CD14-positive monocyte (primary cell): ENCODE measurements at regions not wholly inside any gene's neighbourhood (a gene's known extent, or its start where the extent isn't known, plus 50 kb on each side); places are given as distances from the start of the nearest gene placed in this dataset.

Experiments
- DNase-seq, 3 donors: peaks; one replicate each; pipeline ENCODE4 v3.0.0-alpha.2; 2011 to 2022
- H2AFZ ChIP-seq: 2 replicates; pipeline ENCODE4 v1.6.0; 2012; ENCODE audit warnings: mild to moderate bottlenecking, low read depth, low read length, inconsistent platforms; ENCODE audit not compliant: insufficient read depth, poor library complexity, severe bottlenecking
- H3K27ac ChIP-seq, 2 donors: 1 replicate in 1 of 2; 2 replicates in 1 of 2; pipeline ENCODE4 v1.5.1; 2012 to 2013; ENCODE audit warnings: low read length in 2 of 2, control low read depth in 1 of 2, inconsistent platforms in 1 of 2, low read depth in 1 of 2, mild to moderate bottlenecking in 1 of 2
- H3K27me3 ChIP-seq, 2 donors: one replicate each; pipeline versions ENCODE4 v1.6.0 to v1.6.1; 2011 to 2013; ENCODE audit warnings: low read length in 2 of 2; ENCODE audit not compliant: control insufficient read depth in 2 of 2, insufficient read depth in 2 of 2
- H3K36me3 ChIP-seq, 2 donors: replicated peaks in 1 of 2; 1 replicate in 1 of 2; 2 replicates in 1 of 2; pipeline versions ENCODE4 v1.5.1 to v1.6.1; 2012 to 2013; ENCODE audit warnings: low read length in 2 of 2, control low read depth in 1 of 2, inconsistent platforms in 1 of 2, mild to moderate bottlenecking in 1 of 2; ENCODE audit not compliant: insufficient read depth in 2 of 2, control insufficient read depth in 1 of 2
- H3K4me1 ChIP-seq, 2 donors: 1 replicate in 1 of 2; 2 replicates in 1 of 2; pipeline versions ENCODE4 v1.5.1 to v1.6.1; 2012 to 2013; ENCODE audit warnings: low read length in 2 of 2, control low read depth in 1 of 2, inconsistent platforms in 1 of 2, mild to moderate bottlenecking in 1 of 2, moderate library complexity in 1 of 2; ENCODE audit not compliant: insufficient read depth in 2 of 2, control insufficient read depth in 1 of 2
- H3K4me2 ChIP-seq: replicated peaks from 2 replicates; pipeline ENCODE3; 2012; ENCODE audit warnings: low read length, moderate library complexity, mild to moderate bottlenecking; ENCODE audit not compliant: poor library complexity, severe bottlenecking; ENCODE audit errors: extremely low read depth
- H3K4me3 ChIP-seq, 3 experiments: fragments of 200-600 bp in 1 of 3; sonication (generic) in 1 of 3; replicated peaks in 1 of 3; 1 replicate in 2 of 3; 2 replicates in 1 of 3; pipeline ENCODE4 v1.5.1; 2011 to 2013; ENCODE audit warnings: low read length in 3 of 3, mild to moderate bottlenecking in 3 of 3, control low read depth in 2 of 3, low read depth in 2 of 3, inconsistent platforms in 1 of 3, moderate library complexity in 1 of 3
- H3K79me2 ChIP-seq: 2 replicates; pipeline ENCODE4 v1.6.0; 2012; ENCODE audit warnings: mild to moderate bottlenecking, control low read depth, inconsistent platforms, low read length, moderate library complexity; ENCODE audit not compliant: insufficient read depth
- H3K9ac ChIP-seq: 2 replicates; pipeline ENCODE4 v1.6.0; 2017; ENCODE audit warnings: low read length, mild to moderate bottlenecking; ENCODE audit not compliant: insufficient read depth, poor library complexity, severe bottlenecking
- H3K9me3 ChIP-seq, 2 donors: replicated peaks in 1 of 2; 1 replicate in 1 of 2; 2 replicates in 1 of 2; pipeline versions ENCODE4 v1.5.1 to v1.6.1; 2012 to 2013; ENCODE audit warnings: low read length in 2 of 2, control low read depth in 1 of 2; ENCODE audit not compliant: control insufficient read depth in 1 of 2, insufficient read depth in 1 of 2
- H4K20me1 ChIP-seq: 2 replicates; pipeline ENCODE4 v1.6.0; 2012; ENCODE audit warnings: mild to moderate bottlenecking, low read length, control low read depth, moderate library complexity; ENCODE audit not compliant: insufficient read depth
- H3K27ac Mint-ChIP-seq, 7 donors: one replicate each; pipeline ENCODE4 v1.8.0; 2020; ENCODE audit warnings: mild to moderate bottlenecking in 7 of 7, mixed read lengths in 7 of 7, moderate library complexity in 6 of 7, inconsistent platforms in 2 of 7
- H3K27me3 Mint-ChIP-seq, 3 donors: one replicate each; pipeline ENCODE4 v1.8.0; 2021 to 2022; ENCODE audit warnings: low read depth in 3 of 3, mild to moderate bottlenecking in 3 of 3, mixed read lengths in 3 of 3, moderate library complexity in 3 of 3, inconsistent platforms in 1 of 3
- H3K36me3 Mint-ChIP-seq, 2 donors: one replicate each; pipeline ENCODE4 v1.8.0; 2020; ENCODE audit warnings: mixed read lengths in 2 of 2, inconsistent platforms in 1 of 2, mild to moderate bottlenecking in 1 of 2
- H3K4me1 Mint-ChIP-seq: one replicate; pipeline ENCODE4 v1.8.0; 2020; ENCODE audit warnings: mild to moderate bottlenecking, mixed read lengths
- H3K4me3 Mint-ChIP-seq, 2 donors: one replicate each; pipeline ENCODE4 v1.8.0; 2020; ENCODE audit warnings: mild to moderate bottlenecking in 2 of 2, mixed read lengths in 2 of 2, moderate library complexity in 1 of 2
- H3K9me3 Mint-ChIP-seq, 7 donors: one replicate each; pipeline ENCODE4 v1.8.0; 2020 to 2022; ENCODE audit warnings: mixed read lengths in 7 of 7, mild to moderate bottlenecking in 6 of 7, moderate library complexity in 6 of 7, inconsistent platforms in 2 of 7
- WGBS: methylation state at CpG from one replicate; pipeline ENCODE4 v1.1.5; 2013; ENCODE audit warnings: missing lambda C conversion rate; ENCODE audit not compliant: insufficient coverage; 5-methylcytosine and 5-hydroxymethylcytosine counted together
- intact Hi-C, 2 donors: fragments of 100-400 bp; cut with micrococcal nuclease; formaldehyde crosslinking; loops; one replicate each; pipeline versions ENCODE4 v1.15.0 to v1.15.1; 2023
- TF ChIP-seq, protein P1 (sequence below): fragments of 200-600 bp; IDR thresholded peaks from one replicate; pipeline ENCODE4 v1.8.0; 2022; ENCODE audit warnings: antibody characterized with exemption, mild to moderate bottlenecking

DNA sequence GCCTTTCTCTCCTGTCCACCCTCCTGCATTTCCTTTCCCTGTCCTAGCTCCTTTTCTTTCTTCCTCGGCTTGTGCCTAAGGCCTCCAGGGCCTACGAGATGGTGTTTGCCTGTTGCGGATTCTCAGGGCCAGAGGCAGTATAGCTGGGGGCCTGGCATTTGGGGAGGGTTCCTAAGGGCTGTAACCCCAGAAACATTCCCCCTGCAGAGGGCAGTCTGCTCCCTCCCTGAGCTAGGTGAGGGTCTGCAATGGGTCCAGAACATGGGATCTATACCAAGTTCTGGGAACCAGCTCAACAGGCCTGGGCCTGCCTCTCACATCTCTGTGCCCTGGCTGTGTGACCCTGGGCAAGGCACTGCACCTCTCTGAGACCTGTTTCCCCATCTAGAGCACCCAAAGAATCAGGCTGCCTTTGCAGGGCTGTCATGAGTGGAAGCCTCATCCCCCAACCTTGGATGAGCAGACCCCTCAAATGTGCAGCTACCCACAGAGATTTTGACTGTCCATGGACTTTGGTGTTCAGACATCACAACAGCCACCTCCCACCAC lies 97.5 kb downstream of the GLI2 start:
- no peaks in the 10 kb centered on the region for H3K36me3 Mint-ChIP-seq
- H3K9me3 Mint-ChIP-seq: no peaks in the 10 kb centered on the region
- TF ChIP-seq, protein P1, sequence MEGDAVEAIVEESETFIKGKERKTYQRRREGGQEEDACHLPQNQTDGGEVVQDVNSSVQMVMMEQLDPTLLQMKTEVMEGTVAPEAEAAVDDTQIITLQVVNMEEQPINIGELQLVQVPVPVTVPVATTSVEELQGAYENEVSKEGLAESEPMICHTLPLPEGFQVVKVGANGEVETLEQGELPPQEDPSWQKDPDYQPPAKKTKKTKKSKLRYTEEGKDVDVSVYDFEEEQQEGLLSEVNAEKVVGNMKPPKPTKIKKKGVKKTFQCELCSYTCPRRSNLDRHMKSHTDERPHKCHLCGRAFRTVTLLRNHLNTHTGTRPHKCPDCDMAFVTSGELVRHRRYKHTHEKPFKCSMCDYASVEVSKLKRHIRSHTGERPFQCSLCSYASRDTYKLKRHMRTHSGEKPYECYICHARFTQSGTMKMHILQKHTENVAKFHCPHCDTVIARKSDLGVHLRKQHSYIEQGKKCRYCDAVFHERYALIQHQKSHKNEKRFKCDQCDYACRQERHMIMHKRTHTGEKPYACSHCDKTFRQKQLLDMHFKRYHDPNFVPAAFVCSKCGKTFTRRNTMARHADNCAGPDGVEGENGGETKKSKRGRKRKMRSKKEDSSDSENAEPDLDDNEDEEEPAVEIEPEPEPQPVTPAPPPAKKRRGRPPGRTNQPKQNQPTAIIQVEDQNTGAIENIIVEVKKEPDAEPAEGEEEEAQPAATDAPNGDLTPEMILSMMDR: no peak
- no peaks in the 10 kb centered on the region for H3K27me3 ChIP-seq
- H3K4me1 ChIP-seq: no peaks in the 10 kb centered on the region
- no peak overlapping the region for H3K4me3 Mint-ChIP-seq
- H2AFZ ChIP-seq: no peak overlapping the region
- no peaks in the 10 kb centered on the region for H3K9me3 ChIP-seq
- no peaks in the 10 kb centered on the region for H4K20me1 ChIP-seq
- WGBS: no CpG with 5 or more reads among the region's 3 CpGs
- H3K4me3 ChIP-seq: no peak overlapping the region
- no peaks in the 10 kb centered on the region for H3K4me1 Mint-ChIP-seq
- H3K79me2 ChIP-seq: no peaks in the 10 kb centered on the region
- H3K36me3 ChIP-seq: no peaks in the 10 kb centered on the region
- no peak for DNase-seq
- H3K9ac ChIP-seq: no peak overlapping the region
- peak overlapping the region in 1 of 7 donors; percentile 37 for H3K27ac Mint-ChIP-seq
- H3K27me3 Mint-ChIP-seq: peaks cover 2 to 7% (median 3%) of the 10 kb centered on the region in 3 donors
- intact Hi-C loops: no loop called here
- H3K27ac ChIP-seq: no peak overlapping the region
- H3K4me2 ChIP-seq: no peak overlapping the region

DNA sequence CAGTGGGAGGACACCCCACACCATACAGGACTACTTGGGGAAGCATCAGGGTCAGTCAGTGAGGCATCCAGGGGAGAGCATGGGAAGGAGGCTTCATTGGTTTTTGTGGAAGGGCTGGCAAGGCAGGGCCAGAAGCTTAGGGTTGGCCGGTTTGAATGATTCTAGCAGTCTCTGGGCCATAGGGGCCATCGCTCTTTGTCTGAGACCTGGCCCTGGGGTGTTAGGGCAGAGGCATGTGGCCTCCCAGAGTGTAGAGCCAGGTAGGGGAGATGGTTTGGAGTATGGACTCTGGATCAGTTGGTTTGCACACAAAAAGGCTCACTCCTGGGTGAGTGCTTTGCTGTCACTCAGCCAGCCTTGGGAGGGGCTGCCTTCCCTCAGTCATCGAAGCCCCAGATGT lies 98.5 kb downstream of the GLI2 start:
- H3K4me1 ChIP-seq: no peaks in the 10 kb centered on the region
- H3K4me2 ChIP-seq: no peak overlapping the region
- no peak overlapping the region for H2AFZ ChIP-seq
- no peak overlapping the region for H3K4me3 Mint-ChIP-seq
- H3K9ac ChIP-seq: no peak overlapping the region
- intact Hi-C loops: no loop called here
- H3K36me3 Mint-ChIP-seq: no peaks in the 10 kb centered on the region
- 94% methylated on average over 2 of the region's 3 CpGs for WGBS
- no peaks in the 10 kb centered on the region for H4K20me1 ChIP-seq
- no peak for DNase-seq
- H3K9me3 Mint-ChIP-seq: no peaks in the 10 kb centered on the region
- H3K36me3 ChIP-seq: no peaks in the 10 kb centered on the region
- H3K27ac Mint-ChIP-seq: no peak overlapping the region
- no peaks in the 10 kb centered on the region for H3K4me1 Mint-ChIP-seq
- H3K9me3 ChIP-seq: no peaks in the 10 kb centered on the region
- H3K4me3 ChIP-seq: no peak overlapping the region
- H3K79me2 ChIP-seq: no peaks in the 10 kb centered on the region
- no peak overlapping the region for H3K27ac ChIP-seq
- TF ChIP-seq, protein P1: no peak
- H3K27me3 Mint-ChIP-seq: peaks cover 2 to 7% (median 3%) of the 10 kb centered on the region in 3 donors
- H3K27me3 ChIP-seq: no peaks in the 10 kb centered on the region
